HFFc6 (cell line): ENCODE measurements at regions not wholly inside any gene's neighbourhood (a gene's known extent, or its start where the extent isn't known, plus 50 kb on each side); places are given as distances from the start of the nearest gene placed in this dataset.

Experiments used
- DNase-seq: peaks from one replicate; pipeline ENCODE4 v3.0.0-alpha.2; 2018
- H3K27ac Mint-ChIP-seq: 2 replicates; pipeline ENCODE4 v1.8.0; 2020; ENCODE audit warnings: mild to moderate bottlenecking, mixed read lengths
- H3K27me3 Mint-ChIP-seq: 2 replicates; pipeline ENCODE4 v1.8.0; 2021; ENCODE audit warnings: mild to moderate bottlenecking, moderate library complexity, mixed read lengths; ENCODE audit not compliant: insufficient read depth
- H3K36me3 Mint-ChIP-seq: 2 replicates; pipeline ENCODE4 v1.8.0; 2021; ENCODE audit warnings: low read depth, mixed read lengths
- H3K4me1 Mint-ChIP-seq: 2 replicates; pipeline ENCODE4 v1.8.0; 2020; ENCODE audit warnings: low read depth, mixed read lengths
- H3K4me3 Mint-ChIP-seq: 2 replicates; pipeline ENCODE4 v1.8.0; 2020; ENCODE audit warnings: mild to moderate bottlenecking, moderate library complexity, mixed read lengths
- H3K9me3 Mint-ChIP-seq: 2 replicates; pipeline ENCODE4 v1.8.0; 2020; ENCODE audit warnings: mild to moderate bottlenecking, mixed read lengths
- TF ChIP-seq, protein P1 (sequence below): fragments of 200-600 bp; sonication (generic); IDR thresholded peaks from 2 replicates; pipeline ENCODE4 v1.5.0; 2021; ENCODE audit warnings: antibody characterized with exemption, mild to moderate bottlenecking

DNA sequence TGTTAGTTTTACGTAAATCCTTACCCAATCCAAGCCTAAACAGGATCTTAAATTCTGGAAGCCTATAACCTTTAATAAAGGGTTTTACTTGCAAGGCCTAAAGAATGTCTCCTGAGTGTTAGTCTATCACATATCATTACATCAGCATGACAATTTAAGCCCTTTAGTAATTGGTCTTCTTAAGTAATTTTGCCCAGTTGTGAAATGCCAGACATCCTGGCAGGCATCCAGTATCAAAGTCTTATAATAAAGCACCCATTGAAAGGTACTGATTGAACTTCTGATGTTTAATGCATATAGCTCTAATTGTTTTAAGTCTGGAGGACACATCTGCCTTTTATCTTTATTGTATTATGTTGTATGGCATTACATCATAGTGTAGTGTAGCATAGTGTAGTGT is 1078.9 kb downstream of the SLITRK1 start:
- DNase-seq: no peak
- H3K9me3 Mint-ChIP-seq: no peaks in the 10 kb centered on the region

DNA sequence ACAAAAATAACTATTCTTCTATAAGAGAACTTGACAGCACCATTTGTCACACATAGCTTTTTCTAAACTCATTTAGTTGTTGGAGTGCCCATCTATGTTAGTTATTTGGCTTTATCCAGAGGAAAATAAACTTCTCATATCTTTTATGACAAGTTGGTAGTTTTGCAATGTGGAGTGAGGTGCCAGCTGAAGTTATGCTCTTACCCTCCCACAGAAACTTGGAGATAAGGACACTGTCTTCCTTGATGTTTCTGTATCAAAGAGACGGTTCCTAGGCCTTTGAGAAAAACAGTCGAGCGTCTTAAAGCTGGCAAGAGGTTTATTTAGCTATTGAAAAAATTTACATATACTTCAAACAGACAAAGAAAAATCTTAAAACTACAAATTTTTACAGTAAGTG is 1079.7 kb downstream of the SLITRK1 start:
- TF ChIP-seq, protein P1, sequence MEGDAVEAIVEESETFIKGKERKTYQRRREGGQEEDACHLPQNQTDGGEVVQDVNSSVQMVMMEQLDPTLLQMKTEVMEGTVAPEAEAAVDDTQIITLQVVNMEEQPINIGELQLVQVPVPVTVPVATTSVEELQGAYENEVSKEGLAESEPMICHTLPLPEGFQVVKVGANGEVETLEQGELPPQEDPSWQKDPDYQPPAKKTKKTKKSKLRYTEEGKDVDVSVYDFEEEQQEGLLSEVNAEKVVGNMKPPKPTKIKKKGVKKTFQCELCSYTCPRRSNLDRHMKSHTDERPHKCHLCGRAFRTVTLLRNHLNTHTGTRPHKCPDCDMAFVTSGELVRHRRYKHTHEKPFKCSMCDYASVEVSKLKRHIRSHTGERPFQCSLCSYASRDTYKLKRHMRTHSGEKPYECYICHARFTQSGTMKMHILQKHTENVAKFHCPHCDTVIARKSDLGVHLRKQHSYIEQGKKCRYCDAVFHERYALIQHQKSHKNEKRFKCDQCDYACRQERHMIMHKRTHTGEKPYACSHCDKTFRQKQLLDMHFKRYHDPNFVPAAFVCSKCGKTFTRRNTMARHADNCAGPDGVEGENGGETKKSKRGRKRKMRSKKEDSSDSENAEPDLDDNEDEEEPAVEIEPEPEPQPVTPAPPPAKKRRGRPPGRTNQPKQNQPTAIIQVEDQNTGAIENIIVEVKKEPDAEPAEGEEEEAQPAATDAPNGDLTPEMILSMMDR: no peak
- no peaks in the 10 kb centered on the region for H3K9me3 Mint-ChIP-seq
- peaks cover 9% of the 10 kb centered on the region for H3K4me1 Mint-ChIP-seq
- no peaks in the 10 kb centered on the region for H3K27me3 Mint-ChIP-seq
- no peak overlapping the region for H3K4me3 Mint-ChIP-seq
- DNase-seq: no peak
- H3K36me3 Mint-ChIP-seq: no peaks in the 10 kb centered on the region
- no peak overlapping the region for H3K27ac Mint-ChIP-seq

More for the DNA sequence above, 1078.9 kb downstream of the SLITRK1 start:
- Mint-ChIP-seq H3K36me3 (no peaks in the 10 kb centered on the region), H3K4me1 (peaks cover 9% of the 10 kb centered on the region), H3K27me3 (no peaks in the 10 kb centered on the region), H3K27ac (no peak overlapping the region), H3K4me3 (no peak overlapping the region)
- TF ChIP-seq, protein P1: no peak

DNA sequence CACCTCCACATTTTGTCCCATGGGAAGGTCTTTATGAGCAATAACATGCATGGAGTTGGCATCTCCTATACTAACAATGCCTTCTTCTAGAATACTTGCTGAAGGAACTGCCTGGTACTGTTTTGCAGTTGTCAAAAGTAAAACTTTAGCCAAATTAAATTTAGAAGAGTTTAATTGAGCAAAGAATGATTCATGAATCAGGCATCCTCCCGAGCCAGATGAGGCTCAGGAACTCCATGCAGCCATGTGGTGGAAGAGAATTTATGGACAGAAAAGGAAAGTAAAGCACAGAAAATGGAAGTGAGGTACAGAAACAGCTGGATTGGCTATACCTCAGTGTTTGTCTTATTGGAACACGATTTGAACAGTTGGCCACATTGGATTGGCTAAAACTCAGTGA is 1081.9 kb downstream of the SLITRK1 start:
- H3K9me3 Mint-ChIP-seq: no peaks in the 10 kb centered on the region
- no peaks in the 10 kb centered on the region for H3K27me3 Mint-ChIP-seq
- peak overlapping the region; percentile 79 for H3K27ac Mint-ChIP-seq
- peak overlapping the region; percentile 69 for H3K4me3 Mint-ChIP-seq
- TF ChIP-seq, protein P1: no peak
- H3K4me1 Mint-ChIP-seq: peaks cover 9% of the 10 kb centered on the region
- no peaks in the 10 kb centered on the region for H3K36me3 Mint-ChIP-seq
- DNase-seq: peak; percentile 35

DNA sequence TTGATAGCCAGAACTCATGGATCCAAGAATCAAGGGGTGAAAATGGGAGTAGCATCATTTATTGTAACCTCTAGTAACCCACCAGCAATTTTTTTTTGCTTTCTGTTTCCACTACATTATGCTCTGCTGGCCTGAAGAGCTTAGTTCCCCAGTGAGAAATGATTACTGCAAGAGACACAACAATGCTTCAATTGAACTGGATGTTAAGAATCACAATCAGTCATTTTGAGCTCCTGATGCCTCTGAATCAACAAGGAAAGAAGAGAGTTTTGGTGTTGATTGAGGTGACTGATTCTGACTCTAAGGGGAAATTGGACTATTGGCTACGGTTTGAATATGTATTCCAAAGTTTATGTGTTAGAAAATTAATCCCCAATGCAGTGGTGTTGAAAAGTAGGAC is 1084.4 kb downstream of the SLITRK1 start:
- no peak overlapping the region for H3K4me3 Mint-ChIP-seq
- H3K36me3 Mint-ChIP-seq: no peaks in the 10 kb centered on the region
- no peaks in the 10 kb centered on the region for H3K27me3 Mint-ChIP-seq
- DNase-seq: no peak
- TF ChIP-seq, protein P1: no peak
- H3K4me1 Mint-ChIP-seq: peaks cover 9% of the 10 kb centered on the region
- no peaks in the 10 kb centered on the region for H3K9me3 Mint-ChIP-seq
- no peak overlapping the region for H3K27ac Mint-ChIP-seq

DNA sequence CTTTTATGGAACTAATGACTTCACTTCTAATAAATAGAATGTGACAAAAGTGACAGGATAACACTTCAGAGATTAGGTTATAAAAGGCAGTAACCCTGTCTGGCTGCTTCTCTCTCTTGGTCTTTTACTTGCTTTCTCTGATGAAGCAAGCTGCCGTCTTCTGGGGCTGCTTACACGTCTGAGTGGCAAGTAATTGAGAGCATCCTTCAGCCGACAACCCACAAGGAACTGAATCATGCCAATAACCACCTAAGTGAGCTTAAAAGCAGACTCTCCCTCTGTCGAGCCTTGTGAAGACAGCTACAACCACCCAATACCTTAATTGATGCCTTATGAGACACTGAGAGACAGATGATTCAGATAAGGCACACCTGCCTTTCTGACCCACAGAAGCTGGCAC is 1091.2 kb downstream of the SLITRK1 start:
- DNase-seq: no peak
- H3K27me3 Mint-ChIP-seq: no peaks in the 10 kb centered on the region
- TF ChIP-seq, protein P1: no peak
- no peak overlapping the region for H3K27ac Mint-ChIP-seq
- no peaks in the 10 kb centered on the region for H3K9me3 Mint-ChIP-seq
- H3K4me3 Mint-ChIP-seq: no peak overlapping the region
- H3K36me3 Mint-ChIP-seq: no peaks in the 10 kb centered on the region
- peaks cover 6% of the 10 kb centered on the region for H3K4me1 Mint-ChIP-seq

DNA sequence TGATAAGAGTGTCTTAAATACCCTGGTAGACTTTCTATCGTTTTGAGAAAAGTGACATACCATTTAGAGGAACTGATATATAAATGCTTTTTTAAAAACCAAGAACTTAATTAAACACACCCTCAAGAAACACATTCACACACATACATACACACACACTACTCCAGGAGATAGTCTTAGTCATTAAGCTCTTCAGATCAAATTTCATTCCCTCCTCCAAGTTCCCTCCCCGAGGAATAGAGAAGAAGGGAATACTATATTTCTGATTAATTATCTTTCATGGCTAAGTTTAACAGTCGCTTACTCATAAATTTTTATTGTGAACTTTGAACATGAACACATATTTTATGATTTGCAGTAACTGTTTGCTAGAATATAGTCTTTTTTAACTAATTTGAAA is 1109.5 kb downstream of the SLITRK1 start:
- H3K4me3 Mint-ChIP-seq: no peak overlapping the region
- H3K4me1 Mint-ChIP-seq: peaks cover 12% of the 10 kb centered on the region
- H3K36me3 Mint-ChIP-seq: 0 out of 2 replicates have a peak, but pooled peaks cover under 1% of the 10 kb centered on the region
- H3K27me3 Mint-ChIP-seq: no peaks in the 10 kb centered on the region; the same call in 1 of the 2 replicates
- peak; percentile 46 for DNase-seq
- H3K9me3 Mint-ChIP-seq: no peaks in the 10 kb centered on the region
- TF ChIP-seq, protein P1: no peak
- H3K27ac Mint-ChIP-seq: no peak overlapping the region
